A549 (cell line): ENCODE measurements at regions not wholly inside any gene's neighbourhood (a gene's known extent, or its start where the extent isn't known, plus 50 kb on each side); places are given as distances from the start of the nearest gene placed in this dataset.

Source experiments
- ATAC-seq, 2 experiments: fragments of 200-7000 bp in 1 of 2; fragments of >200 bp in 1 of 2; cut with Nextera tagmentation in 1 of 2; cut with Tn5 transposase in 1 of 2; 3 replicates each; pipeline versions ENCODE4 v1.8.0 to v1.9.1; 2018 to 2020; ENCODE audit warnings: mild to moderate bottlenecking in 1 of 2, moderate library complexity in 1 of 2
- CTCF ChIA-PET: fragments of 300-600 bp; sonication (Branson Sonifier 250); formaldehyde crosslinking; extraction: SDS; loops from one replicate; lab custom pipeline; 2021; ENCODE audit warnings: antibody characterized with exemption, inconsistent platforms; lab: Yijun Ruan, JAX
- POLR2A ChIA-PET: fragments of 350-600 bp; formaldehyde crosslinking; extraction: SDS; loops from one replicate; lab custom pipeline; 2021; ENCODE audit warnings: antibody characterized with exemption, inconsistent platforms; lab: Yijun Ruan, JAX
- DNase-seq, 2 experiments: peaks; one replicate each; pipeline versions ENCODE4 v3.0.0 to v3.0.0-alpha.2; 2011 to 2016; ENCODE audit warnings: low read depth in 1 of 2, low spot score in 1 of 2
- FAIRE-seq: peaks from 2 replicates; lab custom pipeline; 2011; peaks lifted over from hg19 to GRCh38; lab: Jason Lieb, UNC
- H3K27ac ChIP-seq, 2 experiments: fragments of >200 bp; sonication (Bioruptor Twin); formaldehyde crosslinking; 3 replicates each; pipeline ENCODE4 v1.5.1; 2016 to 2017
- H3K4me1 ChIP-seq: fragments of >200 bp; sonication (Bioruptor Twin); formaldehyde crosslinking; 3 replicates; pipeline ENCODE4 v1.6.1; 2016
- H3K4me2 ChIP-seq: fragments of >200 bp; sonication (Bioruptor Twin); formaldehyde crosslinking; 3 replicates; pipeline ENCODE4 v1.6.1; 2016
- H3K4me3 ChIP-seq: fragments of >200 bp; sonication (Bioruptor Twin); formaldehyde crosslinking; 3 replicates; pipeline ENCODE4 v1.5.1; 2016
- H3K9me3 ChIP-seq: fragments of >200 bp; sonication (Bioruptor Twin); formaldehyde crosslinking; 3 replicates; pipeline ENCODE4 v1.6.1; 2016
- CBX2 ChIP-seq: fragments of 200-600 bp; sonication (generic); IDR thresholded peaks from 2 replicates; pipeline ENCODE4 v1.6.1; 2016; ENCODE audit warnings: low read depth, mild to moderate bottlenecking, borderline replicate concordance
- CHD4 ChIP-seq: fragments of 200-600 bp; sonication (generic); IDR thresholded peaks from 2 replicates; pipeline ENCODE4 v1.6.1; 2016; ENCODE audit warnings: antibody characterized with exemption, mild to moderate bottlenecking, borderline replicate concordance
- E2F6 ChIP-seq: IDR thresholded peaks from 2 replicates; pipeline ENCODE4 v1.6.1; 2012; ENCODE audit warnings: low read depth, borderline replicate concordance
- EHF ChIP-seq: fragments of 250-450 bp; sonication (Bioruptor Pico); IDR thresholded peaks from 2 replicates; pipeline ENCODE4 v1.5.0; 2020; ENCODE audit warnings: mild to moderate bottlenecking
- EP300 ChIP-seq, 2 experiments: fragments of >200 bp; sonication (Bioruptor Twin); formaldehyde crosslinking; IDR thresholded peaks; 2 replicates in 1 of 2; 3 replicates in 1 of 2; pipeline ENCODE4 v1.6.1; 2016 to 2017
- FOXS1 ChIP-seq: fragments of 250-450 bp; sonication (Bioruptor Pico); IDR thresholded peaks from 2 replicates; pipeline ENCODE4 v1.5.0; 2020; ENCODE audit warnings: mild to moderate bottlenecking, moderate library complexity
- GATA3 ChIP-seq: IDR thresholded peaks from 2 replicates; pipeline ENCODE4 v1.6.1; 2012; ENCODE audit warnings: borderline replicate concordance
- HMGXB4 ChIP-seq: fragments of 250-450 bp; sonication (Bioruptor Pico); IDR thresholded peaks from 2 replicates; pipeline ENCODE4 v1.5.0; 2021; ENCODE audit warnings: mild to moderate bottlenecking, moderate library complexity, borderline replicate concordance
- HOXB13 ChIP-seq: fragments of 250-450 bp; sonication (Bioruptor Pico); IDR thresholded peaks from 2 replicates; pipeline ENCODE4 v1.5.0; 2020; ENCODE audit warnings: low read depth, mild to moderate bottlenecking, moderate library complexity
- JUN ChIP-seq, 2 experiments: fragments of >200 bp; sonication (Bioruptor Twin); formaldehyde crosslinking; IDR thresholded peaks; 2 replicates in 1 of 2; 3 replicates in 1 of 2; pipeline ENCODE4 v1.6.1; 2016 to 2017
- MYC ChIP-seq: IDR thresholded peaks from 2 replicates; pipeline ENCODE4 v1.6.1; 2012; ENCODE audit warnings: mild to moderate bottlenecking, inconsistent platforms, low read length, improper control_type of control experiment, borderline replicate concordance
- NFE2L2 ChIP-seq: fragments of 150-350 bp; conservative IDR thresholded peaks from 2 replicates; pipeline ENCODE4 v1.6.1; 2014; ENCODE audit warnings: low read length
- PBX3 ChIP-seq: IDR thresholded peaks from 2 replicates; pipeline ENCODE4 v1.6.1; 2012
- POLR2A ChIP-seq: IDR thresholded peaks from 2 replicates; pipeline ENCODE4 v1.6.1; 2012; ENCODE audit warnings: mild to moderate bottlenecking, low read length
- POLR2AphosphoS2 ChIP-seq: conservative IDR thresholded peaks from 2 replicates; pipeline ENCODE4 v1.6.1; 2012; ENCODE audit warnings: low read length, improper control_type of control experiment, inconsistent platforms
- RARB ChIP-seq: fragments of 250-450 bp; sonication (Bioruptor Pico); IDR thresholded peaks from 2 replicates; pipeline ENCODE4 v1.8.0; 2021; ENCODE audit warnings: mild to moderate bottlenecking, moderate library complexity
- REST ChIP-seq: fragments of 200-600 bp; sonication (generic); IDR thresholded peaks from 2 replicates; pipeline ENCODE4 v1.6.1; 2016; ENCODE audit warnings: antibody characterized with exemption, mild to moderate bottlenecking, moderate library complexity
- SREBF2 ChIP-seq: fragments of 450-650 bp; IDR thresholded peaks from 2 replicates; pipeline ENCODE4 v1.6.1; 2014; ENCODE audit warnings: mild to moderate bottlenecking, moderate library complexity
- TFCP2L1 ChIP-seq: fragments of 250-450 bp; sonication (Bioruptor Pico); IDR thresholded peaks from 2 replicates; pipeline ENCODE4 v1.5.0; 2021; ENCODE audit warnings: mild to moderate bottlenecking
- TP53 ChIP-seq: fragments of 250-450 bp; sonication (Bioruptor Pico); IDR thresholded peaks from 2 replicates; pipeline ENCODE4 v1.5.0; 2021; ENCODE audit warnings: mild to moderate bottlenecking, moderate library complexity
- ZC3H11A ChIP-seq: fragments of 450-650 bp; IDR thresholded peaks from 2 replicates; pipeline ENCODE4 v1.6.1; 2014; ENCODE audit warnings: antibody characterized with exemption, mild to moderate bottlenecking
- ZFP36 ChIP-seq: fragments of 450-650 bp; IDR thresholded peaks from 2 replicates; pipeline ENCODE4 v1.6.1; 2014; ENCODE audit warnings: borderline replicate concordance; ENCODE audit not compliant: partially characterized antibody
- ZSCAN20 ChIP-seq: fragments of 250-450 bp; sonication (Bioruptor Pico); IDR thresholded peaks from 2 replicates; pipeline ENCODE4 v1.8.0; 2022; ENCODE audit warnings: mild to moderate bottlenecking, moderate library complexity
- WGBS: methylation state at CpG from one replicate; pipeline ENCODE4 v1.1.6; 2017; ENCODE audit errors: missing lambda C conversion rate; 5-methylcytosine and 5-hydroxymethylcytosine counted together

- DNase-seq: no peak
- Histone ChIP-seq H3K4me1 (no peaks in the 10 kb centered on the region), H3K4me3 (no peak overlapping the region), H3K27ac (no peak overlapping the region), H3K9me3 (no peaks in the 10 kb centered on the region), H3K4me2 (no peak overlapping the region)
- no peak for FAIRE-seq
- TF ChIP-seq POLR2AphosphoS2 (no peak), REST (no peak), FOXS1 (CRISPR knock-in tag) (no peak), POLR2A (no peak), GATA3 (no peak)
- no peak for ATAC-seq
- POLR2A ChIA-PET: no interaction called here
- CTCF ChIA-PET: interaction anchor here (2.1 kb wide), 1 partner anchor 10 kb away, joined by 9 read pairs; no protein-coding TSS in a partner anchor
- WGBS: 4% methylated on average over 5 of the region's 5 CpGs
Measured at GRCh38 chr3:67123914-67124313, 125.8 kb downstream of the KBTBD8 start.

GRCh38 chr3:67127254-67127653, 129.1 kb downstream of the KBTBD8 start:
- POLR2A ChIA-PET: no interaction called here
- 0% methylated on average over 3 of the region's 3 CpGs for WGBS
- H3K4me3 ChIP-seq: no peak overlapping the region
- DNase-seq (no peak), FAIRE-seq (no peak), ATAC-seq (no peak)
- H3K4me1 ChIP-seq: no peaks in the 10 kb centered on the region
- no peak for TF ChIP-seq SREBF2
- TF ChIP-seq NFE2L2: no peak
- no peak for TF ChIP-seq TP53 (CRISPR knock-in tag)
- TF ChIP-seq ZSCAN20 (CRISPR knock-in tag): no peak
- no peak for TF ChIP-seq POLR2A
- TF ChIP-seq PBX3: no peak
- no peak for TF ChIP-seq ZFP36
- no peak for TF ChIP-seq E2F6
- TF ChIP-seq CHD4: no peak
- TF ChIP-seq TFCP2L1 (CRISPR knock-in tag): no peak
- TF ChIP-seq HOXB13 (CRISPR knock-in tag): no peak
- no peak for TF ChIP-seq MYC
- no peak for TF ChIP-seq HMGXB4 (CRISPR knock-in tag)
- TF ChIP-seq RARB (CRISPR knock-in tag): no peak
- no peak for TF ChIP-seq GATA3
- no peak for TF ChIP-seq EHF (CRISPR knock-in tag)
- TF ChIP-seq CBX2: no peak
- no peak for TF ChIP-seq JUN (IDR thresholded peaks at IDR 0.05)
- no peak for TF ChIP-seq EP300 (IDR thresholded peaks at IDR 0.05)
- no peak for TF ChIP-seq ZC3H11A
- H3K9me3 ChIP-seq: no peaks in the 10 kb centered on the region
- no peak overlapping the region for H3K4me2 ChIP-seq
- CTCF ChIA-PET: interaction anchor here (3.8 kb wide), 1 partner anchor 13 kb away, joined by 15 read pairs; no protein-coding TSS in a partner anchor
- no peak overlapping the region for H3K27ac ChIP-seq
